ENCODE measurements at regions not wholly inside any gene's neighbourhood (a gene's known extent, or its start where the extent isn't known, plus 50 kb on each side); places are given as distances from the start of the nearest gene placed in this dataset.

- TF ChIP-seq CTCF (IDR thresholded peaks at IDR 0.05; ENCODE audit: low read depth, low read length, missing input control) (no peak), REST (IDR thresholded peaks at IDR 0.05) (no peak), SP1 (IDR thresholded peaks at IDR 0.05) (no peak), MAX (IDR thresholded peaks at IDR 0.05) (no peak), RXRA (IDR thresholded peaks at IDR 0.05) (no peak), EGR1 (IDR thresholded peaks at IDR 0.05; ENCODE audit: low read depth in 2 of 2) (no peak), JUND (IDR thresholded peaks at IDR 0.05) (no peak), YY1 (IDR thresholded peaks at IDR 0.05) (no peak), RAD21 (IDR thresholded peaks at IDR 0.05) (no peak), GABPA (IDR thresholded peaks at IDR 0.05 in 1 of 2, conservative IDR thresholded peaks at IDR 0.05 in 1 of 2) (no peak)
Observed at GRCh38 chr5:82884821-82885471, 192.2 kb downstream of the TMEM167A start.
